GM20000 (cell line): ENCODE measurements at regions not wholly inside any gene's neighbourhood (a gene's known extent, or its start where the extent isn't known, plus 50 kb on each side); places are given as distances from the start of the nearest gene placed in this dataset.

Experiments
- DNase-seq: peaks from one replicate; pipeline ENCODE4 v3.0.0; 2012; ENCODE audit warnings: low spot score
- TF ChIP-seq, protein P1 (sequence below): IDR thresholded peaks from 2 replicates; pipeline ENCODE4 v1.5.1; 2012; ENCODE audit warnings: mild to moderate bottlenecking, control low read depth; ENCODE audit errors: extremely low read depth, missing control alignments

DNA sequence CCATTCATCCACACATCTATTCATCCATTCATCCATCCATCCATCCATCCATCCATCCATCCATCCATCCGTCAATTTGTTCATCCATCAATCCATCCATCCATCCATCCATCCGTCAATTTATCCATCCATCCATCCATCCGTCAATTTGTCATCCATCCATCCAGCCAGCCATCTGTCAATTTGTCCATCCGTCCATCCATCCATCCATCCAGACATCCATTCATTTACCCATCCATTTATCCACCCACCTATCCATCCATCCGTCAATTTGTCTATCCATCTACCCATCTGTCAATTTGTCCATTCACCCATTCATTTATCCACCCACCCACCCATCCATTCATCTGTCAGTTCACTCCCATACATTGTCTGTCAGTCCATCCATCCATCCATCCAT, 209.5 kb upstream of the ZNF536 start:
- TF ChIP-seq, protein P1, sequence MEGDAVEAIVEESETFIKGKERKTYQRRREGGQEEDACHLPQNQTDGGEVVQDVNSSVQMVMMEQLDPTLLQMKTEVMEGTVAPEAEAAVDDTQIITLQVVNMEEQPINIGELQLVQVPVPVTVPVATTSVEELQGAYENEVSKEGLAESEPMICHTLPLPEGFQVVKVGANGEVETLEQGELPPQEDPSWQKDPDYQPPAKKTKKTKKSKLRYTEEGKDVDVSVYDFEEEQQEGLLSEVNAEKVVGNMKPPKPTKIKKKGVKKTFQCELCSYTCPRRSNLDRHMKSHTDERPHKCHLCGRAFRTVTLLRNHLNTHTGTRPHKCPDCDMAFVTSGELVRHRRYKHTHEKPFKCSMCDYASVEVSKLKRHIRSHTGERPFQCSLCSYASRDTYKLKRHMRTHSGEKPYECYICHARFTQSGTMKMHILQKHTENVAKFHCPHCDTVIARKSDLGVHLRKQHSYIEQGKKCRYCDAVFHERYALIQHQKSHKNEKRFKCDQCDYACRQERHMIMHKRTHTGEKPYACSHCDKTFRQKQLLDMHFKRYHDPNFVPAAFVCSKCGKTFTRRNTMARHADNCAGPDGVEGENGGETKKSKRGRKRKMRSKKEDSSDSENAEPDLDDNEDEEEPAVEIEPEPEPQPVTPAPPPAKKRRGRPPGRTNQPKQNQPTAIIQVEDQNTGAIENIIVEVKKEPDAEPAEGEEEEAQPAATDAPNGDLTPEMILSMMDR = no peak
- DNase-seq = no peak

DNA sequence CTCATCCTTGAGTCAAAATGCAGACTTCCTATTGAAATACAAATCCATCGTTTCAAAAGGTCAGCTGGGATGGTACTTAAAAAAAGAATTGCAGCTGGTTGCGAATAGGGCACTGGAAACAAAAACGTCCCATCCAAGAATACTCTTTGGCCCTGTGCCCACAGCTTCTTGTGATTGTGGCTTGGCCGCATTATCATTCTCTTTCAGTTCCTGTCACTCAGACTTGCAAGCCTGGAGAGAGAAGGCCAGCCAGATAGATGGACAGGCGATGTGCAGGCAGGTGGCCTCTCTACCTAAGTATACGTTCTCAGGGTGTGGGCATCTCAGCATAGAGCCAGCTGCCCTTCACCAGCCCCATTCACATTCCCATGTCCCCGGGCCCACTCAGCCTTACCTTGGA, 208.5 kb upstream of the ZNF536 start:
- DNase-seq = no peak

DNA sequence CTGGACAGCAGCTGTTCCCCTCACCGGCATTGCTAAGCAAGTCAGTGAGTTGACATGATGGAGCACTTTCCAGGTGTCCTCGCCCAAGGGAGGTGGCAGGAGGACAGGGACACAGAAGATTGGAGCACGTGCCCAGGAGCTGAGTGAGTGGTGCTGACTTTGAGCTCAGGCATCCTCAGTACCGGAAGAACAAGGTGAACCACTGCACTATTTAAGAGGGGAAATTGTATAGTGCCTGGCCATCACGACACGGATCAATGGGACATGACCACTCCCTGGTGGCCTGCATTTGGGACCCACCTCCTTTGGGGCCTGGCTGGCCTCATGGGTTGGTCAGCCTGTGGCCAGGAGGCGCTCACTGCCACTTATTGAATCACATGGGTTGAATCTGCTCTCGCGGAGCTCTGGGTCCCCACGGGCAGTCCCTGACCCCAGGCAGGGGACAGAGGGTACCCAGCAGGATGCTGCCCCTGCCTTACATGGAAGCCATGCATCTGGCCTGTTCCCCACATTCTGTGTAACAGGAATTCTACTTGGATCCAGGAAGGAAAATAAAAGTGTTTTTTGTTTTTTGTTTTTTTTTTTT, 206.9 kb upstream of the ZNF536 start:
- TF ChIP-seq, protein P1 = no peak

More for the DNA sequence above, 208.5 kb upstream of the ZNF536 start:
- TF ChIP-seq, protein P1 = no peak

DNA sequence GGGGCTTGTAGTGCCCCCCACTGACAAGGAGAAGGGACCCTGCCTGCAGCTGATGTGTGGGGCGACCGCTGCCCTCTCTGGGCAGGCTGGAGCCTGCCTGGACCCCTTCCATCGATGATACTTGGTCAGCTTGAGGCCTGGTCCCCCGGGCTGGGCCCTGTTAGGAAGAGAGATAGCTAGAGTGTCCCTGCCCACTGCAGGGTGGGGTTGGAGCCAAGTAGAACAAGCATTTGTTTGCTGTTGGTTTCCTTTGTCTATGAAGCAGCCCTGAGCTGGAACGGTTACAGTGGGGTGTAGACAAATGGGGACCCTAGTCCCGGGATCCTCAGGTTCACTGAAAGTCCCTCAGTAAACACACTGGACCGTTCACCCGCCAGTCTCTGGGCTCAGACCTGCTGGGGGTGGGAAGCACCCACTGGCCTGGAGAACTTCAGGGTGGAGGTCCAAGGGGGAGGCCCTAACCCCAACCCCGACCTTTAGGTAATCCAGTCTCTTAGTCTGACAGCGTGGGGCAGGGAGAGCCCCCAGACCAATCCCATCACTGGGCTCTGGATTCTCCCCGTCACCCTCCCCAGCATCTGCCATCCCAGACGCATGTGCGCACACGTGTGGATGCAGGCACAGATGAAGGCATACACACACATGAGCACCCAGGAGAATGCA, 204.8 kb upstream of the ZNF536 start:
- no peak for DNase-seq
- TF ChIP-seq, protein P1 = no peak

More for the DNA sequence above, 206.9 kb upstream of the ZNF536 start:
- no peak for DNase-seq

DNA sequence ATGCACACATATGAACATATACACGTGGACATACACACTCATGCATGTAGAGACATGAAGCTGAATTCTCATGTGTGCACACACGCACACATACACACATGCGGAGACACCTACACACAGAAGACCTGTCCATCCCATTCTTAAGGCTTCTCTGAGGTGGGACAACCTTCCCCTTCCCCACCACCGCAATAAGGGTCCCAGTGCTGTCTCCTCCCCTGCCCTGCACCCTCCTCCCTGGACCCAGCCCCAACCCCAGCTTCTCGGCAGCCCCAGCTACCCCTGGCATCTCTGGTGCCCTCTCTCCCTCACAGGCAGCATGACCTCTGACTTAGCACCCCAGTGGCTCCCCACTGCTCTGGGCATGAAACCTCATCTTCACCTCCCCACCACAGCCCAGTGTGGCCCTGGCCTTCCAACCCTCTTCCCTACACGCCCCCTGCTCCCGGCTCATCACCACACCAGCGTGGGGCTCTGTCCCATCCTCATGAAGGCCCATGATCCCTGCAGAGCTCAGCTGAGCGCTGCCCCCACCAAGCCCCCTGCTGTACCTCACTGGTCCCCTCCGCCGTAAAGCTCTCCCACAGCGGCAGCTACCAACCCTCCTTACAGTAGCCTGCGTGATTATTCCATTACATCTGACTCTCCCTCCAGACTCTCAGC, 204.1 kb upstream of the ZNF536 start:
- TF ChIP-seq, protein P1 = no peak
- DNase-seq = no peak

DNA sequence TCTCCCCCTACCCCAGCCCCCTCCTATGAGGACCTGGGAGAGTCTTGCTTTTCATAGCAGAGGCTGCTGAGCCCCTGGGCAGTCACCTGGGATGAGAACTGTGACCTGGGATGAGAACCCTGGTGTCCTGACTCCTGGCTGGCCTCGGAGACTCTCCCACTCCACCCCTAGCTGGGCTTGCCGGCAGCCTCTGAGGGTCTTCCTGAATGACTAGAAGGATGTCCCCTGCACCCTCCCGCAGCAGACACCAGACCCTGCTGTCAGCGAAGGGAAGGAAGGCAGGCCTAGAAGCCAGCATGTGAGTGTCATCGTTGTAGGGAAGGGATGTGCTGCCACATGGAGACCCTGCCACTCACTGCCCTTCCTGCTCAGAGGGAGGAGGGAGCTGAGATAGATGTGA, 203.4 kb upstream of the ZNF536 start:
- TF ChIP-seq, protein P1 = no peak
- DNase-seq = no peak

DNA sequence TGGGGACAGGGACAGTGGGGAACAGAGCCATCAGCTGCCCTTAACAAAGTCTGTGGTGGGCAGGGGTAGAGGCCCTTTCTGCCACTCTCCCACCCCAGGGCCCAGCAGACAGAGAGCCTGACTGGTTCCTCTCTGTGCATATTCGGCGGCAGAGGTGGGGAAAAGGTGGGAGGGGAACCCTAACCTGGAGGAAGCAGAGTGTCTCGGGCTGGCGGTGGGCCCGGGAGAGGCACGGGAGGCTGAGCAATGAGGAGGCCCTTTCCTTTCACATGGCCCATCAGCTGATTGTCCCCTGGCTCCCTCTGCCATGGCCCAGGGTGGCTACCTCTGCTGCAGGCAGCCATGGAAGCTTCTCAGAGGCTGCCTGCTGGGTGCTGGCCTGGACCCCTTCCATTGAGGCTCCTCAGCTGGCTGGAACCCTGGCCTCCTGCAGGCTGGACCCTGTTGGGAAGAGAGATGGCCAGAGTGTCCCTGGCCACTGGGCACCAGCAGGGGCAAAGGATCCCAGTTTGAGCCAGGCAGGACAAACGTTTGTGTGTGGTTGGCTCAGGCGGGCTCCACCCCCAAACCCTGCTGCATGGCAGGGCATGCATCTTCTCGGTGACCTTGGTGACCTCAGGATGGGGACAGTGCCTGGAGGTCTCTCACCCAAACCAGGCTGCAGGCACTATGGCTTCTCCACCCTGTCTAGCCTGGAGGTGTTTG, 202.8 kb upstream of the ZNF536 start:
- DNase-seq = no peak
- TF ChIP-seq, protein P1 = no peak
